Non-pigmented ciliary epithelial cell (primary cell): ENCODE measurements at regions not wholly inside any gene's neighbourhood (a gene's known extent, or its start where the extent isn't known, plus 50 kb on each side); places are given as distances from the start of the nearest gene placed in this dataset.
"Not testable (repeated sequence)": the region's sequence is repeated elsewhere in the genome, so short reads cannot be mapped to it uniquely, and the experiment has no call there.

Experiments
- DNase-seq: peaks from one replicate; pipeline ENCODE4 v3.0.0-alpha.2; 2010; ENCODE audit warnings: low read depth

- DNase-seq: no peak
These were observed 916.1 kb downstream of the KCNJ2 start for GRCh38 chr17:71085238-71086033.

DNA sequence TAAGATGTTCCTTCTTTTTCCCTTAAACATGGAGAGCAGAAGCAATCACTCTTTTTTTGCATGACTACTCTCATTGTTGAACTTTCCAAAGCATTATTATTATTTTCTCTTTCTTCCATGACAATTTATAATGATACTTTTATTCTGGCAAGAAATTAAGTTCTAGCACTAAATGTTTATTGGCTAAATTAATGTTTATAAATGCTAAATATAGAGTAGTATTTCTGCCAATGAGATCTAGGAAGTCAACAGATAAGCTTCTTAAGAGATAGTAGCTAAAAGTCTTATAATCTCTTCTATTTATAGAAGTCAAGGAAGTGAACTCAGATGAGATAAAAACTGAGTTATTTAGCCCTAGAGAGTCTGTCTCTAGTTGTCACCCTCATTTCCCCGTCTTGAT is 920.1 kb downstream of the KCNJ2 start:
- DNase-seq: no peak

DNA sequence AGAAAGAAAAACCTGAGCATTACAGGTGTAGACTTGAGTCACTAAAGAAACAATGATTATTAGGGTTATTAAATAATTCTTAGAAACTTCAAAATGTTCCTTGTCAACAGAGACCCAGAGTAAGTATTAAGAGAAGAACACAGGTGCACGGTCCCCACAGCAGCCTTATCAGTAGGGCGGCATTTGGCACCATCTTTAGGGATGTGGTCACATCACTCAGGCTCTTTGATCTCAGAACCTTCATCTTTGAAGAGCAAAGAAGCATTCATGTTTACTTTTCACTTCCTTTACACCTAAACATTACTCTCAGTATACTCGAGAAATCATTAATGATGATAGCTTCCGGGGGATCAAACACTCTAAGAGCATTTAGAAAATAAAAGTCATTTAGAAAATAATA is 928.7 kb downstream of the KCNJ2 start:
- DNase-seq: no peak

GRCh38 chr17:71099003-71099714 is 929.8 kb downstream of the KCNJ2 start:
- no peak for DNase-seq

DNA sequence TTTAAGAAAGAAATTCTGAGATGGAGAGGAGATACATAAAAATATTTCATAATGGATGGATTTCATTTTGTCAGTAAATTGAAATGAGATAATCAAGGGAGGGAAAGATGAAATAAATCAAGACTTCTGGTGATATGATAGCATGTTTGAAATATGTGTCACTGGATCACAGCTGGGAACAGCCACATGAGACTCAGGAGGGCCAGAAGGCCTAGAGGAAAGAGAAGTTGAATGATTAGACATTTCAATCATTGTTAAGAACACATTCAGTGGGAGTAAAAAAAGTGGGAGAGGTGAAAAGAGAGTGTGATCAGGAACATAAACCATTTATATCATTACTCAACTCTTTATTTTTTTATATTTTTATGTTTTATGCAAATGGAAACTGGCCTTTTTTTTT is 933.4 kb downstream of the KCNJ2 start:
- no peak for DNase-seq

DNA sequence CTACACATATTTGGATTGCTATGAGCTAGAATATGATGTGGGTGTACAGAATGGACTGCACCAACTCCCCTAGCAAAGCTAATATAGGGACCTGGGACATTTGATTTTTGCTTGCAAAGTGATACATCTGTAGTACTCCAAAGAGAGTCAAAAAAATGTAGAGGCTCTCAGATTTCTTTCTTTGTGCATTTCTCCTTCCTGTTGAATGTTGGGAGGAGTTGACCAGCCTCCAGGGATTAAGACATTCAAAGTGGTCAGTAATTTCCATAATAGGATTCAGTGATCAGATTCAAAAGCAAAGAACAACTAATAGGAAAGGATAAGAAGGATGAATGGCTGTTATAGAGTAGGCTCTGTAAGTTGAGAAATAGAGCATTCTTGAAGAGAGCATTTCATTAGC is 934.9 kb downstream of the KCNJ2 start:
- no peak for DNase-seq

DNA sequence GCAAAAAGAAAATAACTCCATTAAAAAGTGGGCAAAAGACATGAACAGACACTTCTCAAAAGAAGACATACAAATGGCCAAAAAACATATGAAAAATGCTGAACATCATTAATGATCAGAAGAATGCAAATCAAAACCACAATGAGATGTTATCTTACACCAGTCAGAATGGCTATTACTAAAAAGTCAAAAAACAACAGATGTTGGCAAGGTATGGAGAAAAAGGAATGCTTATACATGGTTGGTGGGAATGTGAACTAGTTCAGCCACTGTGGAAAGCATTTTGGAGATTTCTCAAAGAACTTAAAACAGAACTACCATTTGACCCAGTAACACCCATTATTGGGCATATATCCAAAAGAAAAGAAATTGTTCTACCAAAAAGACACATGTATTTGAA is 936.7 kb downstream of the KCNJ2 start:
- not testable (repeated sequence) for DNase-seq

DNA sequence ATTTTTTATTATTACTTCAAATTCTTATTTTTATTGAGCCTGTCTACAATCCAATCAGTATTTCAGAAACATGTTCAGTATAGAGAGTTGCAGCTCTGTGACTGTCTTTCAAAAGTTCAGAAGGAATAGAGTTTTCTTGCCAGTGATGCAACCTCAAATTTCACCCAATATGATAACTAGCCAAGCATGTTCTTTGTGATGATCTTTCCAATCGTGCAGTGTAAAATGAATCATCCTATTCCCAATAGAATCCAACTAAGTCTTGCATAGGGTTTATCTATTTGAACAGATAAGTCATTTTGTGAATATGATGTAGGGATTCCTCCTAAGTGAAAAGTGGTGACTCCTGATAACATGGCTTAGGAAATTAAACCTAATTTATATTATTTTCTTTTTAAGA is 937.8 kb downstream of the KCNJ2 start:
- no peak for DNase-seq

- no peak for DNase-seq
These were observed 940.4 kb downstream of the KCNJ2 start for GRCh38 chr17:71109697-71110096.

GRCh38 chr17:71110326-71110725 is 941.0 kb downstream of the KCNJ2 start:
- no peak for DNase-seq

- DNase-seq: no peak
These were observed 942.1 kb downstream of the KCNJ2 start for GRCh38 chr17:71111460-71111859.

GRCh38 chr17:71111934-71112333 is 942.6 kb downstream of the KCNJ2 start:
- DNase-seq: no peak

GRCh38 chr17:71113347-71113746 is 944.0 kb downstream of the KCNJ2 start:
- no peak for DNase-seq

DNA sequence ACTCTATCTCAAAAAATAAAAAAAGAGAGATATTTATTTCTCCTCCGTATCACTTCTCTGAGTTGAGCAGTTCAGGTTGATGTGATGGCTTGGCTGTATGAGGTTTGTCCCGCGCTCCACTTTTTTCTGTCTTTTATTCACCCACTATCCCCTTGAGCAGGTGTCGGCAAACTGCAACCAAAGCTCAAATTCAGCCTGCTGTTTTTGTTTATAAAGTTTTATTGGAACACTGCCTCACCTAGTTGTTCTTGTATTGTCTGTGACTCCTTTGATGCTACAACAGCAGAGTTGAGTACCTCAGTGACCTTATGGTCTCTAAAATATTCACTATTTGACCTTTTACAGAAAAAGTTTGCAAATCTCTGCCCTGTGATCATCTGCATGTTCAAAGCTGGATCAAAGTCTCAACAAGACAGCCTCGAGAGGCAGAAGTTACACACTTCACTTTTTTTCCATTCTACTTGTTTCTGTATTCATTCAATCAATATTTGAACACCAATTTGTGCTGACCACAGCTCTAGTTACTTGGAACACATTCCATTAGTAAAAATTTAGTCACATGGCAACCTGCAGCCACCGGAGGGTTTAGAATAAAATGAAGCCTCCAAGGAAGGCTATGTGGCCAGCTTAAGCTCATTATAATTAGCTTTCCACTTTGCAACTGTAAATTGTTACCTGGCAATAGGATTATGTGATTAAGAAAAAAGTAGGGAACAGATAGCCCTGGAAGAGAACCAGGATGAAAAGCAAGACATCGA is 945.8 kb downstream of the KCNJ2 start:
- DNase-seq: no peak

DNA sequence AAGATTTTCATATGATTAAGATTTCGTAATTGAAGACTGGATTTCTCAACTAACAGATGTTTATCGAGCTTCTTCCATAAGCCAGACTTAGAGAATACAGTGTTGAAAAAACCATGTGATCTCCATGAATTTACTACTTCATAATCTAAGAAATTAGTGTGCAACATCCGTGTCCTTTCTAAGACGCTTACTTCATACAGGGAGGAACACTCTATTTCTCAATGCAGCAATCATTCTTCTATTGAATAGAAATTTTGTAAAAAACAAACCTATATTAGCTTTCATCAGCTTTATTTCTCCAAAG is 946.3 kb downstream of the KCNJ2 start:
- DNase-seq: no peak

DNA sequence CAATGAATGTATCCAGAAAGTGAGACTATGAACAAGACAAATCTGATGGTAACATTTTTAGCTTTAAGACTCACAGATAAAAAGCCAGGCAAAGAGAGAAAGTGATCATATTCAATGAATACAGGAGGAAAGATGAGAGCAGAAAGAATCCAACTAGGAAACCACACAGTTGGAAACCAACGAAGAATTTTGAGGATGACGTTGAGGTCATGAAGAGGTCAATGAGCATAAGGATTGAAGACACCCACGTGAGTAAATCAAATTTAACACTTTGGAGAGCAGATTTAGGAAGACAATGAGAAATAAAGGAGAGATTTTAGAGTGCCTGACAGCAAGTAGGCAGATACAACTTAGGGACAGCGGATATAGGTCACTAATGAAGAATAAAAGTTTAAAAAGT is 948.1 kb downstream of the KCNJ2 start:
- DNase-seq: peak; percentile 36

DNA sequence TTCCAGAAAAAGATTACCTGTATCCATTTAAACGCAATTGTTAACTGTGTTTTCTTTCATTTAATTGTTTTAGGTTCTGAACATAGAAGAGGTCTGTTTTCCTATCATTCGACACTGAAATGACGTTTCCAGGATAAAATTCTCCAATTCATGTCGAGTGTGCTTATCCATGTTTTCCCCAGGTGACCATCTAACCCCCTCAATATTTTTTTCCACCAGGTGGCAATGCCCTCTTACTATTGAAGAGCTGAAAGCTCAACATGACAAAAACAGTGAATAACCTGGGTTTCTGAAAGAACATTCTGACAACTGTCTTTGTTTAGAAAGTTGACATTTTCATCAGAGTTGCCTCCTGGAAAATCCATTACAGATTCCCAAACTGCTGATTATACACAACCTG is 948.7 kb downstream of the KCNJ2 start:
- no peak for DNase-seq

GRCh38 chr17:71127416-71127815 is 958.1 kb downstream of the KCNJ2 start:
- DNase-seq: no peak

DNA sequence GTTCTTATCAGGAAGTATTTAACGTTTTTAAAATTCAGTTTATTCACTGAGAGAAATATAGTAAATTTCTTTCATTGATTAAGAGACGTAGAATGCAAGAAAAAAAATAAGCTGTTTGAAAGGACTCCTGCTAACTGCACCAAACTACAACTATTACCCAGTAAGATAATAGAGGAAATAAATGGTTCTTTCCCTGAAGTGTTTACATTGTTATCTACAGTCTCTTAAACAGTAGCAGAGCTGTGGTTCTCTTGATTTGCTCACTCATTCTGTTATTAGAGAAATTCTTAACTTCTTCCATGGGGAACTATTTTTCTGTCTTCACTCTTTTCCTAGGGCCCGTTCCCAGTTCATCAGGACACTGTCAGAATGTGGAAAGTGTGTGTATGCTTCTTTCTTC is 973.0 kb downstream of the KCNJ2 start:
- DNase-seq: no peak

DNA sequence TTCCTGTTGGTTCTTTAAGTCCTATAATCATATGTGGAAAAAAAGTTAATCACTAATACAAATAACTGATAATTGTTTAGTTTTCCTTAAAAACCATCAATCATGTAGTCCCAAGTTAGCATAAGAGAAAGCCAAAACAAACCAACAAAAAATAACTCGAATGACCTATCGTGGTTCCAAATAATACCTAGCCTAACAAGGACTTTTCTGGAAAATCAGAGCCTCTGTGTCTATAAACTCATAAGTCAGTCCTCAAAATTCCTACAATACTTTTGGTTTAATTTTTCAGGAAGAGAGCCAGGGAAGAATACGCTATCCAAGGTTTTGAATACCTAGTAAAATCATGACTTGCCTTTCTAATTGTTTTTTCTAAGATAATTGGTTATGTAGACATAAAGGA is 975.3 kb upstream of the SOX9 start:
- DNase-seq: no peak

DNA sequence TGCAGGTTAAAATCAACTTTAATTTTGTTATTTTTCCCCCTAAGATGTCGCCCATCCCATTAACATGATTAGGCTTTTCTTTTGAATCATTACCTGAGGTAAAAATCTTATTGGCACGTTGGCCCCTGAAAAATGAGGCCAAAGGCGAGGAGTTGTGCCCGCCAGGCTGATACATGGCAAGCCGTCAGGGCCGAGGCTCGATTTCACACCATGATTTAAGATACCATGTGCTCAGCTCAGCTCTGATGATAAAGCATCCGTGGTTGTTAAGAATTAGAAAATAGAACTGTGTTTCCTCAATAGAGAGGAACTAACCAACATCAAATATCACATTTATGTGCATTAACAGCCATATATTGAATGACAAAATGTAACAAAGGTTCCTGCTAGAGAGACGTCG is 972.9 kb upstream of the SOX9 start:
- no peak for DNase-seq

DNA sequence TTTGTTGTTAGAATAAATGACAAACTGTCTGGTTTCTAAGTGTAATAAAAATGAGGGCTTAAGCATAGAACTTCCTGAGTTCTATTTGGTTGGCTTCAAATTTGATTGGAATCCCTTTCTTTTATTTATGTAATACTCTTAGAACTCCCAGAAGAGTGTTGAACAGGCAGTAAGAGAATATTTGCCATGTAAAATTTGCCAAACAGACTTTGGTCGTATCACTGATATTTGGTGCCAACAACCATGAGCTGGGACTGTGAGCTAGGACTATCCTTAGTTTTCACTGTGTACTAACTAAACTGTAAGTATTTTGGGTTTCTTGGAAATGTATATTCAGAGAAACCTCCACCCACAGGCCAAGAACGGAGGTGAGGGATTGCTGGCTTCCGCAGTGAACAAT is 971.2 kb upstream of the SOX9 start:
- no peak for DNase-seq

- DNase-seq: no peak
These were observed 963.5 kb upstream of the SOX9 start for GRCh38 chr17:71157297-71157696.
